Tibial nerve (tissue), 4 donors: ENCODE measurements at regions not wholly inside any gene's neighbourhood (a gene's known extent, or its start where the extent isn't known, plus 50 kb on each side); places are given as distances from the start of the nearest gene placed in this dataset.
"Not testable (repeated sequence)": the region's sequence is repeated elsewhere in the genome, so short reads cannot be mapped to it uniquely, and the experiment has no call there.

Source experiments
- DNase-seq, 2 donors: peaks; one replicate each; pipeline ENCODE4 v3.0.0-alpha.2; 2019; ENCODE audit warnings: low spot score in 2 of 2
- H3K27ac ChIP-seq, 4 donors: fragments of 200-600 bp; sonication (generic) in 3 of 4; one replicate each; pipeline ENCODE4 v1.5.1; 2017 to 2019; ENCODE audit warnings: mild to moderate bottlenecking in 1 of 4
- H3K27me3 ChIP-seq, 2 donors: fragments of 200-600 bp; sonication (generic) in 1 of 2; one replicate each; pipeline versions ENCODE4 v1.5.1 to v1.6.0; 2017 to 2019
- H3K36me3 ChIP-seq, 3 donors: fragments of 200-600 bp; sonication (generic); one replicate each; pipeline ENCODE4 v1.5.1; 2018 to 2019
- H3K4me1 ChIP-seq, 4 donors: fragments of 200-600 bp; sonication (generic) in 3 of 4; one replicate each; pipeline ENCODE4 v1.5.1; 2017 to 2019
- H3K4me3 ChIP-seq, 4 donors: fragments of 200-600 bp; sonication (generic) in 3 of 4; one replicate each; pipeline ENCODE4 v1.5.1; 2017 to 2019; ENCODE audit warnings: mild to moderate bottlenecking in 1 of 4, moderate library complexity in 1 of 4
- H3K9me3 ChIP-seq, 4 donors: fragments of 200-600 bp; sonication (generic) in 3 of 4; one replicate each; pipeline ENCODE4 v1.5.1; 2017 to 2019
- CTCF ChIP-seq, 5 experiments: fragments of 200-600 bp in 3 of 5; fragments of 450-650 bp in 2 of 5; sonication (generic) in 3 of 5; IDR thresholded peaks; one replicate each; pipeline ENCODE4 v1.5.1; 2016 to 2019; ENCODE audit warnings: antibody characterized with exemption in 5 of 5, mild to moderate bottlenecking in 3 of 5, moderate library complexity in 2 of 5
- EP300 ChIP-seq, 2 donors: sonication (generic); formaldehyde crosslinking; IDR thresholded peaks; one replicate each; pipeline ENCODE4 v1.6.1; 2017; ENCODE audit warnings: antibody characterized with exemption in 2 of 2, mild to moderate bottlenecking in 1 of 2
- POLR2A ChIP-seq, 2 donors: fragments of 450-650 bp; IDR thresholded peaks; one replicate each; pipeline ENCODE4 v1.6.1; 2017; ENCODE audit warnings: antibody characterized with exemption in 2 of 2, mild to moderate bottlenecking in 2 of 2, moderate library complexity in 2 of 2
- WGBS, 2 donors: methylation state at CpG; one replicate each; pipeline ENCODE4 v1.1.5; 2018; 5-methylcytosine and 5-hydroxymethylcytosine counted together

- no peaks in the 10 kb centered on the region for H3K27me3 ChIP-seq
- peaks cover 0 to 19% (median 0%) of the 10 kb centered on the region in 4 donors for H3K9me3 ChIP-seq
- WGBS, 2 donors: 74 to 79% methylated on average over 5 of the region's 5 CpGs
- no peaks in the 10 kb centered on the region for H3K36me3 ChIP-seq
- DNase-seq: no peak
- H3K27ac ChIP-seq: no peak overlapping the region
- H3K4me1 ChIP-seq: peaks cover 0 to 44% (median 7%) of the 10 kb centered on the region in 4 donors
- no peak for TF ChIP-seq CTCF (IDR thresholded peaks at IDR 0.05)
- no peak for TF ChIP-seq EP300 (IDR thresholded peaks at IDR 0.05)
- TF ChIP-seq POLR2A (IDR thresholded peaks at IDR 0.05): no peak
- no peak overlapping the region for H3K4me3 ChIP-seq
These were observed 276.2 kb upstream of the KLF3 start for GRCh38 chr4:38387819-38388218.

GRCh38 chr4:38388907-38389306 lies 275.1 kb upstream of the KLF3 start:
- peaks cover 0 to 33% (median 7%) of the 10 kb centered on the region in 4 donors for H3K4me1 ChIP-seq
- peaks cover 0 to 19% (median 0%) of the 10 kb centered on the region in 4 donors for H3K9me3 ChIP-seq
- DNase-seq, H3K4me3 ChIP-seq, H3K27ac ChIP-seq, H3K27me3 ChIP-seq, H3K36me3 ChIP-seq: not testable (repeated sequence)
- WGBS, 2 donors: 58 to 62% methylated on average over 1 of the region's 1 CpG

- DNase-seq: no peak
- no peak for TF ChIP-seq EP300 (IDR thresholded peaks at IDR 0.05)
- no peak for TF ChIP-seq CTCF (IDR thresholded peaks at IDR 0.05)
- TF ChIP-seq POLR2A (IDR thresholded peaks at IDR 0.05): no peak
- no peak overlapping the region for H3K4me3 ChIP-seq
- peaks cover 0 to 12% (median 5%) of the 10 kb centered on the region in 4 donors for H3K4me1 ChIP-seq
- no peak overlapping the region for H3K27ac ChIP-seq
- H3K36me3 ChIP-seq: no peaks in the 10 kb centered on the region
- peaks cover 0 to 19% (median 0%) of the 10 kb centered on the region in 4 donors for H3K9me3 ChIP-seq
- H3K27me3 ChIP-seq: no peaks in the 10 kb centered on the region
These were observed 272.9 kb upstream of the KLF3 start for GRCh38 chr4:38390969-38391545.

- 97 to 100% methylated on average over 1 of the region's 1 CpG for WGBS, 2 donors
- TF ChIP-seq EP300 (IDR thresholded peaks at IDR 0.05) (no peak), POLR2A (IDR thresholded peaks at IDR 0.05) (no peak), CTCF (IDR thresholded peaks at IDR 0.05) (no peak)
- no peak overlapping the region for H3K27ac ChIP-seq
- peaks cover 0 to 19% (median 0%) of the 10 kb centered on the region in 4 donors for H3K9me3 ChIP-seq
- H3K36me3 ChIP-seq: no peaks in the 10 kb centered on the region
- H3K4me3 ChIP-seq: no peak overlapping the region
- DNase-seq: no peak
- no peaks in the 10 kb centered on the region for H3K27me3 ChIP-seq
- no peaks in the 10 kb centered on the region for H3K4me1 ChIP-seq
These were observed 271.7 kb upstream of the KLF3 start for GRCh38 chr4:38392223-38392855.

- H3K9me3 ChIP-seq: peaks cover 0 to 20% (median 0%) of the 10 kb centered on the region in 4 donors
- no peaks in the 10 kb centered on the region for H3K36me3 ChIP-seq
- H3K4me1 ChIP-seq: no peaks in the 10 kb centered on the region
- 95% methylated on average over 3 of the region's 3 CpGs for WGBS, 2 donors
- no peaks in the 10 kb centered on the region for H3K27me3 ChIP-seq
- DNase-seq: no peak
- no peak overlapping the region for H3K27ac ChIP-seq
- TF ChIP-seq POLR2A (IDR thresholded peaks at IDR 0.05): no peak
- no peak for TF ChIP-seq EP300 (IDR thresholded peaks at IDR 0.05)
- no peak for TF ChIP-seq CTCF (IDR thresholded peaks at IDR 0.05)
- no peak overlapping the region for H3K4me3 ChIP-seq
These were observed 267.9 kb upstream of the KLF3 start for GRCh38 chr4:38396091-38396490.
